Neural progenitor cell (in vitro differentiated cells): ENCODE measurements at regions not wholly inside any gene's neighbourhood (a gene's known extent, or its start where the extent isn't known, plus 50 kb on each side); places are given as distances from the start of the nearest gene placed in this dataset.

ENCODE experiments used
- CTCF ChIP-seq: fragments of 200-600 bp; sonication (generic); IDR thresholded peaks from 2 replicates; pipeline ENCODE4 v1.5.1; 2017; ENCODE audit warnings: antibody characterized with exemption, mild to moderate bottlenecking
- EZH2 ChIP-seq: fragments of 200-600 bp; sonication (generic); IDR thresholded peaks from 2 replicates; pipeline ENCODE4 v1.6.1; 2017; ENCODE audit warnings: antibody characterized with exemption, mild to moderate bottlenecking, moderate library complexity
- EZH2phosphoT487 ChIP-seq: fragments of 200-600 bp; sonication (generic); IDR thresholded peaks from 2 replicates; pipeline ENCODE4 v1.6.1; 2017; ENCODE audit warnings: antibody characterized with exemption

- no peak for TF ChIP-seq CTCF
- no peak for TF ChIP-seq EZH2
- no peak for TF ChIP-seq EZH2phosphoT487
These were observed 88.7 kb upstream of the PGRMC2 start for GRCh38 chr4:128376303-128376702.
